HG03571 (cell line): ENCODE measurements at regions not wholly inside any gene's neighbourhood (a gene's known extent, or its start where the extent isn't known, plus 50 kb on each side); places are given as distances from the start of the nearest gene placed in this dataset.

Experiments
- ATAC-seq: cut with Tn5 transposase; IDR thresholded peaks from one replicate; pipeline ENCODE4 v1.9.1; 2021; ENCODE audit not compliant: unreplicated experiment

DNA sequence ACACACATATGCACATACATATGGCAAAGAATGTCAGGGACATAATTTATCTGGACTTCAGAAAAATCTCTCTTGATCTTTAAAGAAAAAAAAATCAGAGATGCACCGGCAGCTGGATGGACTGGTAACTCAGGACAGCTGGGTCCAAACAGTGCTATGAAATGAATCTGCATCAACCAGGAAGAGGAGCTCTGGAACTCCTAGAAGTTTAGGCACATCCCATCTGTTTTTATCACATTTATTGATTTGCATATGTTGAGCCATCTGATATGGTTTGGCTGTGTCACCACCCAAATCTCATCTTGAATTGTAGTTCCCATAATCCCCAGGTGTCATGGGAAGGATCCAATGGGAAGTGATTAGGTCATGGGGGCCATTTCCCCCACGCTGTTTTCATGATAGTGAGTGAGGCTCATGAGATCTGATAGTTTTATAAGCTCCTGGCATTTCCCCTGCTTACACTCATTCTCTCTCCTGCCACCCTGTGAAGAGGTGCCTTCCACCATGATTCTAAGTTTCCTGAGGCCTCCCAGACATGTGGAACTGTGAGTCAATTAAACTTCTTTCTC lies 87.7 kb upstream of the AKIP1 start:
- ATAC-seq, result no peak

DNA sequence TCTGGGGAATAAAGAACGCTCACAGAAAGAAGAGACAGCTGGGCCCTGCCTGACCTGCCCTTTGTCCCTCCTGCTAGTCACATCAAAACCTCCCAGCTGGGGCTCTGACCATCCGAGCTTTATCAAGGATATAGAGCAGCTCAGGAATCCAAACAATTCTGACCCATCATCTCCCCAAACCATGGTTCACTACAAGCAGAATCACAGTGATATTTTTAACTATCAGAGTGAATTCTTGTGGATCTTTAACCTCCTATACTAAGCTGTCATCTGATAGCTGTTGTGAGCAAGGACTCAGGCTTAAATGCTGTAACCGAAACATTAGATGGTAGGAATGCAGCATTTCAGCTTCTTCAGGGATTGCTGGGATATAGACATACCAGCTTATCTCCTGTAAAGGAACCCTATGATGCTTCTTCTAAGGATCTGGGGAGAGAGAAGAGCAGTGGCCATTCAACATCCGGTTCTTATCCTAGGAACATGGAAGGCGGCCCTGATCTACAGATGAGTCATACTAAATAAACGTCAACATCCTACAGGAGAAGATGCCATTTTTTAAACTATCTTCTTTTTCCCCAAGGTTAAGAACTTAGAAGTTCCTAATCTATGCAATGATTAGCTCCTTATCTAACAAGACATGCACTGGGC lies 84.7 kb upstream of the AKIP1 start:
- no peak for ATAC-seq

DNA sequence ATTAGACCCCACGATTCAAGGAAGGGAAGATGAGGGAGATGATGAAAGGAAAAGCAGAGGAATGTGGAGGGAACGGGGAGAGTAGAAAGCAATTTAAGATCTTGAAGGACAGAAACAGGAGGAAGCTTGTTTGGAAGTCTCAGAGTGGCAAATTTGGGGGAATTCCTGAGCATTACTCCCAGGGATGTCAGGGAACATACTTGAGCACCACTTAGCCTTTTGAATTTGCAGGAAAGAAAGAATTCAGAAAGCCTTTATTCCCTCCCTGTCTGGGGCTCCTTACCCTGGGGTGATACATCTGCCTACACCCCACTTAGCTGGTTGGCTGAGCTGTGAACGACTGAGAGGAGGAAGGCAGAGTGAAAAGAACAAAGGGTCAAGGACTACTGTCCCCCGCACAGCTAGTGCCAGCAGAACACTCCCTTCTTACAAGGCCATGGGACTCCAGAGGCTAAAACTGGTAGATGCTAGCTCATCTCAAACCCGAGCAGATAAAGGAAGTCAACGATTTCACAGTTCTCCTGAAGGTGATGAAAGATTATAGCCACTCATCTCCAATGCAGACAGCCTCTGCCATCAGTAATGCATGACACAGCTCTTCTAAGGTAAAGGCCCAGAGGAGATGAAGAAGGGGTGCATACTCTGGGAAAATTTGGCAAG lies 84.0 kb upstream of the AKIP1 start:
- no peak for ATAC-seq

DNA sequence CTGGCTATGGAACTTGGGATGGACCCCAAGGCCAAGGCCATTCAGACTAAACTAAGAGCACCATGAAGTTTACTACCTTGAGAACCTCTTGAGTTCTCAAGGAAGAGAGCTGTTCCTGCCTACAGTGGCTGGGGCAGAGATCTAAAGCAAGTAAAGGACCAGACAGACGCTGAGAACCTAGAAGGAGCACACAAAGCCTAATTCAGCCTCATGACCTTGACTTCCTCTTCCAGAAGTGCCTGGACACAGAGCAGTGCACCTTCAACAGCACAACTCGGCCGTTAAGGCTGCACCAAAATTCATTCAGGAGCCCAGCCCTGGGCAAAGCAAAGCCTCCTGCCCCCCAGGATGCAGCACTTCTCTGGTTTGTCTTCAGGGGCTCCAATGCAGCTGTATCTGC lies 82.9 kb upstream of the AKIP1 start:
- no peak for ATAC-seq

DNA sequence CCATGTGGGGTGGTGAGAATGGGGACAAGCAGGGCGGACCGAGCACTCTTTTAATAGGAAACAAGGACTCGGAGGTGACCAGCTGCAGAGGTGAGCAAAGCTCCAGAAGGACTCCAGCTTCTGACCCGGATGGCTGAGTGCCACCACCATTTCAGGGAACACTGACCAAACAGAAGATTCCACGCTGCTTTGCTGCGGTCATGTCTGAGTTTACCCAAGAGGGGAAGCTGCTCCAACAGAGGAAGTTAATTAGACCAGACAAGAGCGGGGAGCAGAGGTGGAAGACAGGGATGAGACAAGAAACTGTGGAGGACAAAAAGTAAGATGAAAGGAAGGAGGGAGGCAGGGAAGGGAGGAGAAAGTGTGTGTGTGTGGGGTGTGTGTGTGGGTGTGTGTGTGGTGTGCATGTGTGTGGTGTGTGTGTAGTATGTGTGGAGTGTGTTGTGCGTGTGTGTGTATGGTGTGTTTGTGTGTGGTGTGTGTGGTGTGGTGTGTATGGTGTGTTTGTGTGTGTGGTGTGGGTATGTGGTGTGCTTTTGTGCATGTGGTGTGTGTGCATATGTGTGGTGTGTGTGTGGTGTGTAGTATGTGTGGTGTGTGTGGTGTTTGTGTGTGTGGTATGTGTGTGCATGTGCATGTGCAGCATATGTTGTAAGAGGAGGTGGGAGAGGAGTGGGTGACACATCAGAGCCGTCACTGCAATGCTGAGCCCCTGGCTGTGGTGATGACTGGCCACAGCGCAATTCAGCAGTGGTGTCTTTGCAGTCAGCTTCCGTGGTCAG lies 82.2 kb upstream of the AKIP1 start:
- ATAC-seq, result no peak

DNA sequence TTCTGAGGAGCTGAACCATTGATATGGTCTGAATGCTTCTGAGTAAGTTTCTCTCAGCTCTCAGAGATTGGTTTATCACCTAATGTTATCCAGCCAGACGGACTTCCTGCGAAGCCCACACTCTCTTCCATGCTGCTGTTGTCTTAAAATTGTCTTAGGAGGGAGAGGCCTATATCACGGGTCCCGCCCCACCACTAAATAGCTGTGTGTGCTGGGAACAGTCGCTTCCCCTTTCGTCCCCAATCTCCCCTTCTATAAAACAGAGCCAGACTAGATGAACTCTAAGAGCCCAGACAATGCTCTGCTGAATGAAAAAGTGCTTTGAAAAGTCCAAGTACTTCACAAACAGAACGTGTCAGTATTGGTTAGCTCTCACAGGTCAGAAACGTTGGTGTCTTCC lies 81.4 kb upstream of the AKIP1 start:
- ATAC-seq, result no peak

DNA sequence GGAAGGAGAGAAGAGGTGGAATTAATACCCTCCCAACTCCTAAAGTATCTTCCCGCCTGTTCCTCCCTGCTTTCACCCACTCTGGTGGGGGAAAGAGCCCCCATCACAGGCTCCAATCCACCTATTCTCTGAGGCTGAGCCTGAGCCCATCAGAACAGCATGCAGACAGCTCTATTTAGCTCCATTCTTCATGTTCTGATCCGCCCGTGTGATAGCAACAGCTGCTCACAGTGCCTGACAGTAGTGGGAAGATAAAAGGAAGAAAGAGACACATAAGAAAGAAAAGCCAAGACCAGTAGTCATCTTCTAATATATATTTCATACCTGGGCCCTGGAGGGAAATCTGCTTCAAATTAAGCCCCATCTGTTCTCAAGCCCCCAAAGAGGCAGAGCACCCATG lies 80.3 kb upstream of the AKIP1 start:
- no peak for ATAC-seq

DNA sequence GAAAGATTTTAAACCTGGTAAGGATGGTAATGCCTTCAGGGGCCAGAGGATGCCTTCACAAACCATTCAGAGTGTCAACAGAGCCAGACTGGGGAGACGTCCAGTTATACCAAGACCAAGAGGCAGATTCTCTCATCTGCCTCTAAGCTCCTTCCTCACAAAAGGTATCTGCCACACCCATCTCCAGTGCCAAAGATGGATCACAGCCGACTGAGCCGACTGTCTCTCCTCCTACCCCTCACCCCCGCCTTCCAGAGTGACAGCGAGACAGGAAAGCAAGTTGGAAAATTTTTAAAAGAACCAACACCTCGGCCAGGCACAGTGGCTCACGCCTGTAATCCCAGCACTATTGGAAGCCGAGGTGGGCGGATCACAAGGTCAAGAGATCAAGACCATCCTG lies 79.1 kb upstream of the AKIP1 start:
- no peak for ATAC-seq

DNA sequence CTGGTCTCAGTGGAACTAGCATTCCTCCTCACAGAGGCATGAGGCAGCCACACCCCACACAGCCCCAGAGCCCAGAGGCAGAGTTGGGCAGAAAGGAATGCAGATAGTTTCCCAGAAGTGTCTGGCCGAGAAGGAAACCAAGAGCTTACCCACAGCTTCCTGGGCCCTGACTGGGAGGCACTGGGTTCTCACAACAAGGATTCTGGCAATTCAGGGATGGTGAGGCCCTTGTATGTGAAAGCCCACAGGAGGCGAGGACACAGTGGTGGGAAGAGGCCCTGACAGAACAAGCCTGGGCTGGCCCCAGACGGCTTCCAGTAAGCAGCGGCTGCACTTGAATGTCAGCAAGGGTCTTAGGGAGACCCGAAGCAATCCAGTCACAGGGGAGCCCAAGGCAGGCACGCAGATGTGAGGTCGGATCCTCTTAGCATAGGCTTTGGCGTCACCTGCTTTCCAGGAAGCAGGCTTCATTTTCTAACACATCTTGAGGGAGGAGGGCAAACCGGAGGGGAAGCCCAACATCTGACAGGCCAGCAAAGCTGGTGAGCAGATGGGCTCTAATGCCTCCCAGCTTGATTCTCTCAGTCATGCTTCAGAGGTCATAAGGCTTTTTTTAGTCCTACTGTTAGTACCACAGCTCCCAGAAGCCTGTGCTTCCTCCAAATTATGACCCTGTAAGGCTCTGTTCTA lies 78.3 kb upstream of the AKIP1 start:
- ATAC-seq, result peak; percentile 92

DNA sequence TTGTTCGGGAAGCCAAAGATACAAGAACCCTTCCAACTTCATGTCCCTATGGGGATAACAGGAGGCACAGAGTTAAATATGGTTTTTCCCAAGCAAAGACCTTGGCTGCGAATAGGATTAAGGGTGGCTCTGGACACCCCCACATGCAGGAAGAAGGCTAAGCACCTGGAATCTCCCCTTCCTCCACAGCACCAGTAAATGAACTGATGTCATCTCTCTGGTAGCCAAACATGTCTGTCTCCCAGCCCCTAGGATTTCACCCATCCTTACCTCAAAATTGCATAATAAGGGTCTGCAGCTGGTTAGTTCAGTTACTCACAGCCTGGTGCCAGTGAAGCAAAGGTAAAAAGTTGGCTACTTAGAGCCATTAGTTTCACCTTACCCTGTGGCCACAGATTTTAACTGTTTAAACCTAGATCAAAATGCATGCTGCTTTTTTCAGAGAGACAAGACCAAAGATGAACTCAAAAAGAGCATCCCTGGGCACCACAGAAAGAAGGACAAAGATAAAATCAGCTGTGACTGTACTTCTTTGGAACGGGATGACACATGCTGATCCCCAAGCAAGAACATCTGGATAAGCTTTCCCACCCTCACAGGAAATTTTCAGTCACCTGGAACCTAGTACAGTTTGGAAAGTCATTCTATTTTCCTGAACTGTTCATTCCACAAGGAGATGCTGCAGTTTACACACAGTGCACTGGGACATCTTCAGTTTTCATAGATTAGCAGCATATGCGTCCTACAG lies 77.2 kb upstream of the AKIP1 start:
- no peak for ATAC-seq

DNA sequence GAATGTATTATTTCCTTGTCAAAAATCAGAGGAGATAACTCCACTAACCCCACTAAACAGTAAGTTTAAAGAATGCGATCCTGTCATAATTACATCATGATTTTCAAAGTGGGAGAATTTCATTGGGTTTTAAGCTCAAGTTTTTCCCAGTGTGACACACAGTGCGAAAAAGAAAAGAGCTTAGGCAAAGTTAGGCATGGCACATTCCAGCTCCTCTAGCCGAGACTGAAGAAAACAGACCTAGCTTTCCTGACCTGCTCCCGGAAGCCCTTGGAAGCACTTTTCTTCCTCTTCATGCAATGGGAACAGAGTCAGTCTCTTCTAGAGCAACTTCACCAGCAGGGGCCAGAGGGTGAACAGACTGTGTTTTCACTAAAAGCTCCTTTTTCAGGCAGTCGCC lies 76.6 kb upstream of the AKIP1 start:
- ATAC-seq, result no peak

DNA sequence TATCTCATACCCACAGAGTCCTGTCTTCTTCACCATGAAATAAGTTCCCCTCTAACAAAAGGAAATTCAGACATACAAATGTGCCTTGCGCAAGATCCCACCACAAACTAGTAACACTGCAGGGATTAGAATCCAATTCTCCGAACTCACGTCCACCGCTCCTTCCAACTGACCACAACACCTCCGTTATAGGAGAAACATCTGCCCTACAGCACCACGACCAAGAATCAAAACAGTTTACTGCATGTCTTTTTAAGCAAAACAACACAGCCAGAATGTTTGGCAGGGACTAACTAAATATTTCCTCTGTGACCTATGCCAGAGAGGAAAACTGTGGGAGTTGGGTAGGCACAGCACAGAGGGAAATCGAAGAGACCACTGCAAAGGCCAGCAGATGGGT lies 72.7 kb upstream of the AKIP1 start:
- no peak for ATAC-seq

DNA sequence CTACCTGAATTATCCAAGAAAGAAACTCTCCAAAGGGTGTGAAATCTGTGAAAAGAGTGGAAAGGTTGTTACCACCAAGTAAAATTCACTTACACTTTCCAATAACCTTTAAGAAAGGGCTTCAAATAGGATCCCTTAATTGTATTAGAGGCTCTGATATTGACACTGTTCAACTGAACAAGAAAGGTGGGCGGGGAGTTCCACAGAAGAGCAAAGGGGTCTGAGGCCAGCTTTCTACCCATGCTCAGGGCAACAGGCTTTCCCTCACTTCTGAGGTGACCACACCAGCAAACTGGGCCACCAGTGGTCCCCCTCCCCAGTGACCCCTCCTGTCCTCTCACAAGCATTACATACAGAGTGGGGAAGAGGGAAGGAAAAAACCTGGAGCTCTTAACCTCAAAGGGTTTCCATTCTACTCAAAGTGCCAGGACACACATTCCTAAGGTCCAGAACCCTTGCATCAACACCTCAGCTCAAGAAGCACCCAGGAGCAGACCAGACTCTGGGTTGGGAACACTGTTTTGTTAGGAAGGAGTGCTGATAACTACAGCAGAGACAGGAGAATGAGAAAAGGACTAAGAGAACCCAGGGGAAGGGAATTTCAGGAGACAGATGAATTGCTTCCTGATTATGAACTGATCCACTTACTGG lies 71.6 kb upstream of the AKIP1 start:
- no peak for ATAC-seq

DNA sequence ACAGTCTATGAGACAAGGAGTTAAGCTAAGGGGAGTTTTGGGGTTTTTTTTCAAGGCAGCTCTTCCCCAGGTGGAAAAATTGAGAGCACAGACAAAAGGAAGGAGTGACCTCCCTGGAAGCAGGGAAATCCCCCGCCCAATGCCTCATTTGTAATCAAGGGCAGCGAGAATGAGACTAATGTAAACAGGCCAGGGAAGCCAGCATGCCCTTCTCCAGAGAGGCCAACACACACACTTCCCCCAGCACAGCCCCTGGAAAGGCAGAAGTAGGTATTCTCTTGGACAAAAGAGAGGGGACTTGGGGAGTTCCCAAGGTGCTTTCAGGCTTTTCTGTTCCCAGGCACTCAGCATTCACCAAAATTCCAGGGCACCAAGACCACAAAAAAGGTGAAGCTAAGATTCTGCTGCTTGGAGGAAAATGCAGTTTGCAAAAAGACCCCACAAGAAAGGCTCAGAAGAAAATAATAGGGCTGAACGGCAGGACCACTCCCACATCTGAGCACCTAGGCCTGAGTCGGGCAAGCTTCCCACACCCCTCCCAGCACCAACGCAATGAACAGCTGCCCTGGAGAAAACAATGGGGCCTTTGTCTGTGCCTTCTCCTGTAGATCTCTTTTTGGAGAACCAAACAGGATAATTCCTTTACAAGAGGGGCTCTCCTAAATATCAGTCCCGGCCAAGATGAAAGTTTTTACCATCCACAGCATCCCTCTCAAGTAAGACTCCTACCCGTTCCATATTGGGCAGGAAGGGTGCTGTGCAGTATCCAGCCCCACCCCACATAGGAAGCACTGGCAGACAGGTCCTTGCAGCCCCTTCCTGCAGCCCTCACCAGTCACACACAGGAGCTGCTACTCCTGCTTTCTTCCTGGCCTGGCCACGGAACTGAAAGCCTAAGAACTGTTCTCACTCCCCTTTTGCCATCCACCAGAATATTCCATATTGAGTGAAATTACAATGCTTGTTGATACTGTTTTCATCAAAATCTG lies 70.7 kb upstream of the AKIP1 start:
- no peak for ATAC-seq

DNA sequence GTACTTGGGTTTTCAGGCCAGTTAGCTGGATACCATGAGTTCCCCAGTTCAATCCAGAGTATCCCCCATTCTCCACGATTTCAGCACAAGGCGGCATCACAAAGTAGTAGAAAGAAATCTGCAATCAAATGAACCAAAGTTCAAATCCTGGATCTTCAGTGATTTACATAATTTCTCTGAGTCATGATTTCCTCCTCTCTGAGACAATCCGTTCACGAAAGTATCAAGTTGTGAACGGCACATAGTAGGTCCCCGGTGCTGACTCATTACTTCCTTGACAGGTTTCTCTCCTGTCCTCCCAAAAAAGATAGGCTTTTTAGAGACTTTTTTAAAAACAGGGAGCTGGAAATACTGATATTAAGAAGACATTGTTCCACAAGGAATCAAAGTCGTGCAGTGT lies 69.1 kb upstream of the AKIP1 start:
- ATAC-seq, result no peak

DNA sequence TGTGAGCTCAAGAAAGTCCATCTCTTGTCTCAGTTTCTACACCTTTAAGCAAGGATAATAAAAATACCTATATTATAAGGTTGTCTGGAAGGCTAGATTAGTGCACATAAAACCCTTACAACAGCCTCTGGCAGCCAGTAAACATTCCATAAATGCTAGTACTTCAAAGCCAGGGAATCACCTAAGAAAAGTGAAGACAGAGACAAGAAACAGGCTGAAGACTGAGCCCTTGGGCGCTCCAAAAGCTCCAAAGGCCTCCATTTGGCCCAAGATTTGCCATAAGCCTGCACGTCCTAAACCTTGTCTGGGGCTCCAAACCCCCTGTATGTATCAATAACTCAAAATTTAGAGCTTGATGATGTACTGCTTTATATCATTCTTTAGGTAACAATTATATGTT lies 52.2 kb upstream of the AKIP1 start:
- ATAC-seq, result no peak
